GM12891 (cell line): ENCODE measurements at regions not wholly inside any gene's neighbourhood (a gene's known extent, or its start where the extent isn't known, plus 50 kb on each side); places are given as distances from the start of the nearest gene placed in this dataset.

Source experiments
- DNase-seq: peaks from one replicate; pipeline ENCODE4 v3.0.0; 2011; ENCODE audit warnings: low spot score; ENCODE audit not compliant: insufficient read length
- FAIRE-seq: peaks from 2 replicates; lab custom pipeline; 2011; peaks lifted over from hg19 to GRCh38; lab: Jason Lieb, UNC
- PAX5 ChIP-seq: IDR thresholded peaks from 2 replicates; pipeline ENCODE4 v1.6.1; 2011; ENCODE audit warnings: low read length, moderate library complexity, mild to moderate bottlenecking; ENCODE audit not compliant: insufficient read depth, severe bottlenecking
- POLR2A ChIP-seq: IDR thresholded peaks from 2 replicates; pipeline ENCODE4 v1.6.1; 2011; ENCODE audit warnings: low read depth, low read length, control low read depth
- POLR2AphosphoS5 ChIP-seq: IDR thresholded peaks from 2 replicates; pipeline ENCODE4 v1.6.1; 2011; ENCODE audit warnings: low read depth, low read length, control low read depth
- POU2F2 ChIP-seq: IDR thresholded peaks from 2 replicates; pipeline ENCODE4 v1.6.1; 2011; ENCODE audit warnings: low read depth, mild to moderate bottlenecking, control low read depth, low read length, moderate library complexity
- SPI1 ChIP-seq: IDR thresholded peaks from 2 replicates; pipeline ENCODE4 v1.6.1; 2011; ENCODE audit warnings: low read depth, low read length, control low read depth
- TAF1 ChIP-seq: IDR thresholded peaks from 2 replicates; pipeline ENCODE4 v1.6.1; 2011; ENCODE audit warnings: low read depth, low read length, control low read depth

GRCh38 chr3:75049533-75049932 lies 435.1 kb upstream of the CNTN3 start:
- no peak for FAIRE-seq
- DNase-seq, result no peak
- no peak for TF ChIP-seq SPI1
- no peak for TF ChIP-seq PAX5
- no peak for TF ChIP-seq POLR2A
- no peak for TF ChIP-seq TAF1
- no peak for TF ChIP-seq POLR2AphosphoS5
- no peak for TF ChIP-seq POU2F2

- TF ChIP-seq TAF1 (no peak), POLR2AphosphoS5 (no peak), POU2F2 (no peak), POLR2A (no peak), PAX5 (no peak), SPI1 (no peak)
- FAIRE-seq (no peak), DNase-seq (no peak)
Measured at GRCh38 chr3:75059120-75059519, 444.7 kb upstream of the CNTN3 start.

- FAIRE-seq, result no peak
- no peak for DNase-seq
- TF ChIP-seq POLR2A (no peak), SPI1 (no peak), POU2F2 (no peak), PAX5 (no peak), POLR2AphosphoS5 (no peak), TAF1 (no peak)
Measured at GRCh38 chr3:75061806-75062205, 447.3 kb upstream of the CNTN3 start.

- TF ChIP-seq PAX5 (no peak), POU2F2 (no peak), SPI1 (no peak), POLR2A (no peak), TAF1 (no peak), POLR2AphosphoS5 (no peak)
- FAIRE-seq, result no peak
- no peak for DNase-seq
Measured at GRCh38 chr3:75075158-75075557, 460.7 kb upstream of the CNTN3 start.

GRCh38 chr3:75076481-75076880 lies 462.0 kb upstream of the CNTN3 start:
- FAIRE-seq, result no peak
- no peak for DNase-seq
- TF ChIP-seq POLR2A (no peak), POU2F2 (no peak), TAF1 (no peak), SPI1 (no peak), POLR2AphosphoS5 (no peak), PAX5 (no peak)

- DNase-seq (no peak), FAIRE-seq (no peak)
- TF ChIP-seq PAX5, result no peak
- TF ChIP-seq SPI1, result no peak
- TF ChIP-seq POU2F2, result no peak
- no peak for TF ChIP-seq TAF1
- no peak for TF ChIP-seq POLR2A
- no peak for TF ChIP-seq POLR2AphosphoS5
Measured at GRCh38 chr3:75078290-75078689, 463.8 kb upstream of the CNTN3 start.

- TF ChIP-seq POU2F2 (no peak), POLR2A (no peak)
- FAIRE-seq, result no peak
- DNase-seq, result no peak
Measured at GRCh38 chr3:75082845-75083244, 468.4 kb upstream of the CNTN3 start.

GRCh38 chr3:75089841-75090240 lies 475.4 kb upstream of the CNTN3 start:
- DNase-seq (no peak), FAIRE-seq (no peak)
- TF ChIP-seq PAX5 (no peak), SPI1 (no peak), TAF1 (no peak), POLR2A (no peak), POU2F2 (no peak), POLR2AphosphoS5 (no peak)

GRCh38 chr3:75101329-75102147 lies 487.1 kb upstream of the CNTN3 start:
- DNase-seq, result no peak
- no peak for FAIRE-seq
- TF ChIP-seq SPI1 (no peak), POU2F2 (no peak), POLR2A (no peak), PAX5 (no peak), TAF1 (no peak), POLR2AphosphoS5 (no peak)
